HG03439 (cell line): ENCODE measurements at regions not wholly inside any gene's neighbourhood (a gene's known extent, or its start where the extent isn't known, plus 50 kb on each side); places are given as distances from the start of the nearest gene placed in this dataset.

Experiments
- ATAC-seq: cut with Tn5 transposase; IDR thresholded peaks from one replicate; pipeline ENCODE4 v1.9.1; 2021; ENCODE audit warnings: mild to moderate bottlenecking, moderate library complexity; ENCODE audit not compliant: unreplicated experiment

DNA sequence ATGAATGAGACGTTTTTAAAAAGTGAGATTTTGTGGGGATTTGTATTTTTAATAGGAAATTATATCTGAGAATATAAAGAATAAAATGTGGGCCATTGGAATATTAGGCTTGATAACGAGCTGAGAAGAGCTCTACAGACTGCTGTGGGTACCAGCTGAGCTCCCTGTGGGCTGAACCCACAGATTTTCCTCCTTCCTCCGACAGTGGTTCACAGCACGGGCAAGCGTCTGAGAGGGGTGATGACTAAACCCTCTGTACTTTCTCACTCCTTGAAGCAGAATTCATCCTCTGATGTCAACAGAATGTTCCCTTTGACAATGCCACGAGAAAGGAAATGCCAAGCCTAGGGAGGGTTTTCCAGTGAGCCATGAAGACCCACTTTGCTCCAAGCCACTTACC is 102.7 kb upstream of the AJAP1 start:
- ATAC-seq: no peak

DNA sequence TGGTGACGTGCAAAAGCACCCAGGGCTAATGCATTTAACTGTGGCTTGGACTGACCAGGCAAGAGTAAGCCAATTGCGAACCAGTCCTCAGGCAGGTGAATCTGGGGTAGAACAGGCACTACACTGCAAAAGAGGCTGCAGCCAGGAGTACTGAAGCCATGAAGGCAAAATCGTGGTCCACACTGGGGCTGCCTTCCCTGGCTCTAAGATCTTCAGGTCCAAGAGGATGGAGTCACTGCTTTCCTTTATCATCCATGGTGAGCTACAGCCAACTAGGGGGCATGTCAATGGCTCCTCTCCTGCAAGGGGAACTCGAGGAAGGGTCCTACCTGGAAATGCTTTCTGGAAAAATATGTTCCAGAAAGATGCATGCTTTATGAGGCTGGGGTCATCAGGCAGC is 100.6 kb upstream of the AJAP1 start:
- ATAC-seq: no peak

DNA sequence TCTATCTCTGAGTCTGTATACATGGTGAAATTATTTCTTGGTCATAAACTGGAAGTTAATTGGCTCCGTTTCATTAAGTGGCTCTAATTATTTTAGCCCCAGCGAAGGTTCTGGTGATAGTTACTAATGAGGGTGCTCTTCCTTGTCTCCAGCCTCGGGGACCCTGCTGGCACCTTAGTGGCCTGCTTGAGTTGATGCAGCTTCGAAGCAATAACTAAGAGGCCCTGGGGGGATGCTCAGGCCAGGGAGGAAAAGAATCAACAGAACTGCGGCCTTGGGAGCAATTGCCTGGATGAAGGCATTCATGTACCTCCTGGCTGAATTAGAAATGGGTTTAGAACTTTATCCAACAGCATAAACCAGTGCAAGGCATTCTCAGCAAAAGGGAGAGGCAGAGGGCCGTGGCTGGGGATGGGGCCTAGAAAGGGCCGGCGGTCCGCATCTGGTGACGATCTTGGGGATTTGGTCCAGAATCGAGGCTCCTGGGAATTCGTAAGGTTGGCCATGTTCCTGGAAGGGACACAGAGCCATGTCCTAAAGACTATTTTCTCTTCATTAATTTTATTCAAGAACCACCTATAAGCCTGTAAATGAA is 100.0 kb upstream of the AJAP1 start:
- no peak for ATAC-seq

DNA sequence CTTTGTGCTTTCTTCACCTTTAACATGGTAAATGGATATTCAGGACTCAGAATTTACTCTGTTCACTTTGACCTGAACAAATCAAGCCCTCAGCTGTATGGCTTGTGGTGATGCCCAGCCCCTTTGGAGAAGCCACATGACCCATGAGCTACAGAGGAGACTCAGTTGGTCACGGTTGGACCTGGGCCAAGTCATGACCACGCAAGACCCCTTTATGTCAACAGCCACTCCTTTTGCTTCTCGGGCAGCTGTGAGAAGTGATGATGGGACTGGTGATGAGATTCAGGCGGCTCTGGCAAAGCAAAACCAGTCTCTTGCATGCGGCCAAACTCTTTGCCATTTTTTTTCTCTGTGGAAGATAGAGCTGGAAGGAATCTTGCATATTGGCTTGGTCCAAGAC is 96.5 kb upstream of the AJAP1 start:
- no peak for ATAC-seq

DNA sequence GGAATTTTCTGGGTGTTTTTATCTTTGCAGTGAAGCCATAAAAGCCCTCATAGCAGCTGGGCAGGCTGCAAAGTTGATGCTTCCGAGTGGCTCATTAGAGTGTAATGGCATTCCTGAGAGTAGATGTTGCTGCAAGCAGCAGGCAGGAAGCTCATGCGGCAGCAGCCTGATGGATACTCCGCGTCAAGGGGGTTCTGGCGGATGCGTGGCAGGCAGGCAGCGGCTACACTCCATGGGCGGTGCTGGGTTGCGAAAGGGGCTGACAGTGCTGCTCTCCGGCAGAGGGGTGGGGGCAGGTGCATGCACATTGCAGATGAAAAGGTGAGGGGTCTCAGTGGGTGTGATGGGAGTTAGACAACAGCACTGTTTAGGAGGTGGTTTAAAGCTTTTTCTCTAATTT is 93.2 kb upstream of the AJAP1 start:
- no peak for ATAC-seq

DNA sequence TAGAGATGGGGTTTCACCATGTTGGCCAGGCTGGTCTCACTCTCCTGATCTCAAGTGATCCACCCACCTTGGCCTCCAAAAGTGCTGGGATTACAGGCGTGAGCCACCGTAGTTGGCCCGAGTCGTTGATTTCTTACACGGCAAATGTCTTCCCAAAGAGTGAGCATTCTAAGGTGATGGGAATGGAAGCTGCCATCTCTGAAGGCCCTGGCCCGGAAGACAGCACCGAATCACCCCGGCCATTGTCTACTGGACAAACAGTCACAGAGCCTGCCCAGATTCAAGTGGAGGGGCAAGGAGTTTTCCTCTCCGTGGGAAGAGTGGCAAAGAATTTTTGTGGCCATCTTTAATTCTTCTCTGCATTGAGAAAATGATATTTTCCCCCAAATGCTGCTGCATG is 92.1 kb upstream of the AJAP1 start:
- no peak for ATAC-seq

DNA sequence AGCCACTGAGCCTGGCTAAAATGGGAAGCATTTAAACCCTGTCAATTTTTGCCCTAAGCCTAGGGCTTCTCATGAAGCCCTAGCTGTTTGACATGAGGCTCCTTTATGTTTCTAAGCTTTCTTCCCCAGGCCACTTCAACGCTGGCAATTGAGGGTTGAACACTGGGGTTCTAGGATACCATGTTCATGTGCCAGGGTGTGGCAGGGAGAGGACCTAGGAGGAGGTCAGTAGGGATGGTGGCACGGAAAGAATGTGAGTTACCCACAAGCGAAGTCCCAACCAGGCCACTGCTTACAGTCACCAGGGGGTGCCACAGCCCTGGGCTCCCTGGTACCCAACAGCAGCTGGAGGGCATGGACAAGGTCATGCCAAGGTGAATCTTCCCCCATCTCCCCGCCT is 90.8 kb upstream of the AJAP1 start:
- no peak for ATAC-seq

DNA sequence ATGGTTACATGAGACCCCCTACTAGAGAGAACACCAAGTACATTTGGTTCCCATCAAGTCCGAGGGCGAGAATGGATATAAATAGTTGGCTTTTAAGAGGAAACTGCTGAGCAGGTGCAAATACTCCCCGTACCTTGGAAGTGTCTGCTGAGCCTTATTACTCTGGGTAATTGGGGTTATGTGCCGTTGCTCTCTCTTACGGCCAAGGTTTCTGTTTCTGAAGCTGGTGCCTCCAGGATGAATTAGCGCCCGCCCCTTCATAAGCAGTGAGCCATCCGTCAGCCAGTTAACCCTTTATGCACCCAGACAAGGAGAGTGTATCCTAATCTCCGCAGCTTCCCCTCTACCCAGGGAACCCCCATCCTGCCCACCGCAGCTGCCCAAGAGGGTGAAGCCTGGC is 90.4 kb upstream of the AJAP1 start:
- no peak for ATAC-seq

DNA sequence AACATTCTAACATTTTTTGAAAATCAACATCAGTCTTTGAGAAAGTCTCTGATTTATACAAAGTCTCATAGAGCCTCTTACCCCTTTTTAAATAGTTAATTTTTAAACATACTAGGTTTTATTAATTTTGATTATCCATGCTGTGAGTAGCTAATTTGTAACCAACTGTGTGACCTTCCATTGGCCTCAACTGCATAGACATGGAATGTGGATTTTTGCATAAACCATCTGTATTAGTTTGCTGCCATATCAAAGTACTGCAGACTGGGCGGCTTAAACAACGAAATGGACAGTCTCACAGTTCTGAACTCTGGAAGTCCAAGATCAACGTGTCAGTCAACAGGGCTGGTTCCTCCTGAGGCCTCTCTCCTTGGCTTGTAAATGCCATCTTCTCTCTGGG is 89.2 kb upstream of the AJAP1 start:
- ATAC-seq: no peak

DNA sequence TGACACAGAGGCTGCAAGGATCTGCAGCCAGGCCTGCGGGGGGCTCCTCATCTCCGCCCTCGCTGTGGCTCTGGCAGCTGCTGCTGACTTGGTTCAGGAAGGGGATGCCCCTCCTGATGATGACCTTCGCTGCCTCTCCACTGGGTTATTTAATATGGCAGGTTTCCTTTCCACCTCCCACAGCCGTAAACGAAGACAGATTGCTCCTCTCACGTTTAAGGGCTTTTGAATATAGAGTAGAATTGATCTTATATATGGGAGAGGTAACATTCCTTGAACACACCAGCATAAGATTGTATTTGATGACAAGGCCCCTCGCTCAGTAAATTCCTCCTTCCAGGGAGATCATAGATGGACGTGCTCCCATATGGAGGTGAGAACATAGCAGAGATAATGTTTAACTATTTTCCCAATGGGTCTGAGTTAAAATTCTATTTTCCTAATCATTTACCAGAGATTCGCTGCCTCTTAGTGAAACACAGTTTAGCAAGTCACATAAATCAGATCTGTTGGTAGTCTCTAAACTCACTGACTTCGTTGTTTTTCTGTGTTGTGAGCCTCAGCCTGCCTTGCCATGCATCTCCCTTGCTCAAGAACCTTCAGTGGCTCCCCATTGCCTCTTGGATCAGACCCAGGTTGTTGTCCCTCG is 88.5 kb upstream of the AJAP1 start:
- no peak for ATAC-seq

DNA sequence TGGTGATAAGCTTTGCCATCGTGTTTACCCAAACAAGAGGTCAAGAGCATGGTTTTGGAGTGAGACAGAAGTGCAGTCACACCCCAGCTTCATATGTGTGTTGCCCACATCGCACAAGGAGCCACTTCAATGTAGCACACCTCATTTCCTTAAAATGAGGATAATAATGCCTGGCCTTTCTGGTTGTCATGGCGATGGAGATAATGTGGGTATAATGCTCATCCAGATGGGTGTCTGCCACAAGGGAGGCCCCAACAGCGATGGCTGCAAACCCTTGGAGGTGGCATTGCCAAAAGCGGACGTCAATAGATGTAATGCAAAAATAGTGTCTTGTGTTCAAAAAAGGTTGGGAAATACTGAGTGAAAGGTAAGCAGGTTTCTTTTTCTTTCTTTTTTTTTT is 83.1 kb upstream of the AJAP1 start:
- ATAC-seq: no peak

DNA sequence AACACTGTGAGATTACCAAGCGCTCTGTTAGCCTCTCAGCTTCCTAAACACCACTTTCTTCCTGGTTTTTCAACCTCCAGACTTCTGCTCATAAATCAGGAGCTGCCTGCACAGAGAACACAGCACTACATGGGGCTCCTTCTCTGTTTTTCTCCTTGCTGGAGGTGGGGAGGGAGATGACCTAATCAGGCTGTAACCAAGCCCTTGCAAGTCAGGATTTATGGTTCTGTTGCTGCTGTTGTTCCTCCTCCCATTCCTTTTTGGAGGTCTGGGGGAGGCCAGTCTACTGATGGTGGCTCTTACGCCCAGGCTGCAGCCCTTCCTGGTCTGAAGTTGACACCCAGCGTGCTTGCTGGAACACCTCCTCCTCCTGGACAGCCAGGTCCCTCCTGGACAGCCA is 80.9 kb upstream of the AJAP1 start:
- ATAC-seq: no peak

DNA sequence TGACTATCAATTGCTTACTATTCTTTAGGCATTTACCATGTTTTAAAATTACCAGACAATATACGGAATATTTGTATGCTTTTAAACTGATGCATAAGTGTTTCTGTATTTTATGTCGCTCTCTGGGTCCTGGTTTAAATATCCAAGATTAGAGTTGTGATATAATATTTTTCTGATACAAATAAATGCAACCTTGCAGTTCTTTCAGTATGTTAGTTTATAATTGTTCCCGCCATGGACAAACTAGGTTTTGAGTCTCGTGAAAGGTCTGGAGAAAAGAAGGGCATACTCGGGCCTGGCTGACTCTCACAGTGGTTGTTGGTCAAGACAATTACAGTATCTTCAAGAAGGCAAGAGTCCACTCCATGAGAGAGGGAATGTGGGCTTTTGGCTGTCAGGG is 72.6 kb upstream of the AJAP1 start:
- ATAC-seq: no peak

DNA sequence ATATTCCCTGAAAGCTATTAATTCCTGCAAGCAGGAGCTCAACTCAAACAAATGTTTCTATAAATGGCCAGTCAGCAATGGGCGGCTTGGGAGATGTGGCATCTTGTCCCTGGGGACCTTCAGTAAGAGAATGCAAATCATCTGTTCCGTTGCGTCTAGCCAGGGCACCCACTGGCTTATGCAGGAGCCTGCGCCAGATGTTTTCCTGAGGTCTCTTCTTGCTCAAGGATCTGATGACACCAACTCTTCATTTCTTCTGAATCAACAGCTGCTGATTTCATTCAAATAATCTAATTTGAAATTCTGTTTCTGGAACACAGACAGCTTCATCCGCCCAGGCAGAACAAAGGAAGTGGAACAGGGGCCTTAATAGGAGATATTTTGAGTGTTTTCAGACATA is 70.0 kb upstream of the AJAP1 start:
- ATAC-seq: no peak

DNA sequence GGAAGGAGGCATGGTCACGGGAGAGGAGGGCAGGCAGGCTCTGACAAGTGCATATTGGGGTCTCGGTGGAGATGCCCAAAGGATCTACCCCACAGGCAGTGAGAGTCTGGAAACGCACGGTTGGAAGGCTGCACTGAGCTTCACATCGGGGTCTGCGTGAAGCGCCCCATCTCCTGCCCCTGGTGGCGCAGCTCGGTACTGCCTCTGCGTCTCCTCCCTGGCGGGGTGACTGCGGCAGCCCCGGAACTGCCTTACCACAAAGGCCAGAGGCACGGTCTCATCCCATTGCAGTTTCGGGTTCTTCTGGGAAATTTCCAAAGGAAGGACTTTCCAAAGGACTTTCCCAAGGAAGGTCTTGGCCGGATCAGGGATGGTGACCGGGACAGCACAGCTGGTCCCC is 69.2 kb upstream of the AJAP1 start:
- ATAC-seq: no peak

DNA sequence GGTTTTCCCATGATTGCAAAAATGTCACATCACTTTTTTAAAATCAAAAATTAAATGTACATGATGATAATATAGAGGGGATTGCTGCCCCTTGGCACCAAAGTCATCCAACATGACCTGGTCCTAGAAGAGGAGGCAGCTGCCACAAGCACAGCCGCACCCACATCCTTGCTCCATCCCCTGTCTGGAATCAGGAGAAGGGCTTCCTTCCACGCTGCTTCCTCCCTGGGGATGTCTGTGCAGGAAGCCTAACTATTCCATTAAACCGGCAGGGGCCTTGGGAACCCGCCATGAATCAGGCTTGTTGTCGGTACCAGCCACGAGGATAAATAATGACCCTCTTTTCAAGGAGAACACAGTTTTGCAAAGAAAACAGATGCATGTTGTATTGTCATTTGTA is 68.7 kb upstream of the AJAP1 start:
- no peak for ATAC-seq

DNA sequence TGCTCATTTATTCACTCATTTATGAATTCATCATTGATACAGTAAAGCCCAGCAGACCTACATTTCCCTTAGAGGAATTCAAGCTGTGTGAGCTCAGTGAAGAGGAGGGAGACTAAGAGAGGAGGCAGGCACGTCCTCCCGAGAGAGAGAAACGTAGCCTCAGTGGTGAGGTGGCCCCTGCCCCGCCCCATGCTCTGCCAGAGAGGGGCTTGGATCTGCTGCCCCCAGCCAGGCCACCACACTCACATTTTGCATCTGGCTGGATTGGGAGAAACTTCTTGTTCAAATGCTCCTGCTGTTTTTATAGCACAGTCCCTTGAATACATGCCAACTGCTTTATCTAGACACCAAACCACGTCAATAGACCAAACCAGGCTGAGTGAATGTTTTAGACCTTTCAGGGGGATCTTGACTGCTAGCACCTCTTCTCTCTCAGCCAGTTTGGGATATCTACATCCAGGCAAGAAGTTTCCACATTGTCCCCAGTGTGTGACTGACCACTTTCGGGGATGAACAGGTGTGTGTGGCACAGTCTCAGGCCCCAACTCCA is 67.7 kb upstream of the AJAP1 start:
- ATAC-seq: no peak

DNA sequence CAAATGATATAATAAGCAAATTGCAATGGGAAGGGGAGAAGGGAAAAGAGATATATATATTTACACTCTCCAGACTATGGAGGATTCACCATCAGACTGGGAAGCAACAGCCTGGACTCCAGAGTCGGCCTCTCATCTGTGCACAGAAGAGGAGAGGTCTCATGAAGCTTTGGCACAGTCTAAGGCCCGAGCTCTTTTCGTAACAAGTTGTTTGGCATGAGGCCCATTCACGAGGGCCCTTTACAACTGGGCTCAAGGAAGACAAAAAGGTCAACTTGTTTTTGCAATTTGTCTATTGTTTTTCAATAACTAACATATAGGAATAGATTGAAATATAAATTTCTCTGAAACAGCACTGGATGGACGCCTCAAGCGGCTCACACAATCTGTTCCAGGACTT is 66.7 kb upstream of the AJAP1 start:
- no peak for ATAC-seq

DNA sequence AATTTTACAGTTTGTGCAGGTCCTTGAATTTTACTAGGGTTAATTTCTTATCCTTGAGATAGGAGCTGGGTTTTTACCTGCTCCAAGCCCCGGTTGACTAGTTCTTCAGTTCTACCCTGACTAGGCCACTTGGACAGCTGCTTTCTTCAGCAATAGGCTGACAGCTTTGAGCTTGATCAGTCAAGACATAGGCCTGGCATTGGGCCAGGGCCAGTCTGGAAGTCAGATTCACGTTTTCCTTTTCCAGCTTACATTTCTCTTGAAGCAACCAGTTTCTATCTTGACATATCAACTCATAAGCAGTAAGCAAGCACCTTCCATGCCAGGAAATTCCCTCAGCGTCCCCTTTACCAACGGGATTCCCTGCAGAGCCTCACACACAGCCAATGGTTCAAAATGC is 63.7 kb upstream of the AJAP1 start:
- ATAC-seq: no peak

DNA sequence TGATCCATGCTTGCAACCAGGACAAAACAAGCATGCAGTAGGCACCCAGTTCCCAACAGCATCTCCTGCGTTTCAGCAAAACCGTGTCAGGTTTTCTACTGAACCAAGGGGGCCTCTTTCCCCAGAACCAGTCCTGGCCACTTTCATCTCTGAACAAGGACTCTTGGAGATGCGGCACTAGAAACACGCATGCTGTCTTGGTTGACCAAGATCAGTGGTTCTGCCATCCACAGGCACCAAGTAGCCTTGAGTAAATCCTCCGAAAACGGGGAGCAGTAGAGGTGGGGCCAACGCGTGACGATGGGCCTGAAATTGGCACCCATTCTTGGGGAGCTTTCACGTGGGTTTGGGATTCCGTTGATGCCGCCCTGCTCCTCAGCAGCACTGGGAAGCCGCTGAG is 62.5 kb upstream of the AJAP1 start:
- no peak for ATAC-seq

DNA sequence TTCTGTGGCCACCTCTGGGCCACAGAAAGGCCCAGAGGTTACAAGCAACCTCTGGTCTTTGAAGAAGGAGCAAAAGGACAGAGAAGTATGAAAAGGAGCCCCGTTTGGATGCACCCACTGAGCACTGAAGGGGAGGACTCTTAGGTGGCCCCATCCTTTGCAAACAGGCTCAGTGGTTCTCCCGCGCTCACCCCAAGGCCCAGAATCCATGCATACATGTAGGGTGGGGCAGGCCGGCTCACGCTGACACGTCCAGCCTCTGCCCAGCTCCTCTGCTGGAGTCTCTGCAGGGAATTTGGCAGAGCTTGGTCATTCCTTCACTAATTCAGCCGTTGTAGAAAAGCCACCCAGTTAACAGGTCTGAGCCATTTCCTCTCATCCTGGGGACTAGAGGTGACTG is 61.3 kb upstream of the AJAP1 start:
- no peak for ATAC-seq

DNA sequence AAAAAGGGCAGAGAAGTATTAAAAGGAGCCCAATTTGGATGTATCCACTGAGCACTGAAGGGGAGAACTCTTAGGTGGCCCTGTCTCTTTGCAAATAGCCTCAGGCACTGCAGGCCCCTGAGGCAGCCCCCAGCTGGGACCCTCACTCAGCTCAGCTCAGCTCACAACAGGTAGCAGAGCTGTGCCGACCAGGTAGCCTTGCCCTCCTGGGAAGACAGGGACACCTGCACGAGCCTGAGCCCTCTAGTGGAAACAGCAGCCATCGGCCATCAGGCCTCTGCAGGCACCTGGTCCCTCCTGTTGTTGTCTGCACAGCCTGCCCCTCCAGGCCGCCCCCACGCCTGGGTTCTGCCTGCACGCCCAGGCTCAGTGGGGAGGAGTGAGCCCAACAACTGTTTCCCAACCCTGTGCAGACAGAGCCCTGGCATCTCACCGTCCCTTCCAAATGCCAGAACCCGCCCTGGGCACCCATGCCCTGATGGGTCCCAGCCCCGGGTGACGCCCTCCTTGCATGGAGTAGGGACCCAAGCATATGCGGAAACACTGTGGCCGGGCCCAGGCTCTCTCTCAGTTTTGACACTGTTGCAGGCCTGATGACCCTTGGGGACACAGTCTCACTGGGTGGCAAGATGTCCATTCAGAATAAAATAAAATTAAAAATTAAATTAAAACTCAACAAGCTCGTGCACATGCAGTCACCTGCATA is 60.0 kb upstream of the AJAP1 start:
- ATAC-seq: no peak
